HepG2 (cell line): ENCODE measurements at regions not wholly inside any gene's neighbourhood (a gene's known extent, or its start where the extent isn't known, plus 50 kb on each side); places are given as distances from the start of the nearest gene placed in this dataset.

Source experiments
- ATAC-seq: fragments of 200-7000 bp; cut with Tn5 transposase; 3 replicates; pipeline ENCODE4 v1.9.1; 2020; ENCODE audit warnings: mild to moderate bottlenecking, moderate library complexity
- BruUV-seq: library from RNA; stranded (reverse); fragments of 400-500 nt; replicated peaks from 2 replicates; lab custom pipeline; 2021; lab: Mats Ljungman, UMichigan
- CTCF ChIA-PET: fragments of 300-600 bp; formaldehyde crosslinking; extraction: SDS; loops from one replicate; lab custom pipeline; 2021; ENCODE audit warnings: low total read pairs, inconsistent platforms, low intra/inter-chr PET ratio; lab: Yijun Ruan, JAX
- POLR2A ChIA-PET: fragments of 350-600 bp; sonication (Branson Sonifier 250); formaldehyde crosslinking; loops from one replicate; lab custom pipeline; 2020; ENCODE audit warnings: antibody characterized with exemption, inconsistent platforms; lab: Yijun Ruan, JAX
- DNase-seq: peaks from one replicate; pipeline ENCODE4 v3.0.0-alpha.2; 2015; ENCODE audit warnings: low spot score
- FAIRE-seq: peaks from 3 replicates; lab custom pipeline; 2011; peaks lifted over from hg19 to GRCh38; lab: Jason Lieb, UNC
- H2AFZ ChIP-seq: one replicate; pipeline ENCODE4 v1.6.1; 2011; ENCODE audit warnings: low read length, inconsistent platforms
- H3K27ac ChIP-seq: fragments of 300-600 bp; 3 replicates; pipeline ENCODE4 v1.8.0; 2011; ENCODE audit warnings: mixed run types, mild to moderate bottlenecking, mixed read lengths, low read length, inconsistent platforms; ENCODE audit not compliant: insufficient read depth; ENCODE audit errors: extremely low read length
- H3K27me3 ChIP-seq, 2 experiments: fragments of 200-600 bp in 1 of 2; 2 replicates in 1 of 2; 3 replicates in 1 of 2; pipeline versions ENCODE4 v1.6.0 to v1.8.0; 2011; ENCODE audit warnings: low read length in 2 of 2, mild to moderate bottlenecking in 2 of 2, moderate library complexity in 2 of 2, inconsistent platforms in 1 of 2; ENCODE audit not compliant: insufficient read depth in 2 of 2, control insufficient read depth in 1 of 2
- H3K36me3 ChIP-seq, 2 experiments: fragments of 200-600 bp in 1 of 2; replicated peaks in 1 of 2; 2 replicates in 1 of 2; 3 replicates in 1 of 2; pipeline versions ENCODE4 v1.5.1 to v1.8.0; 2011; ENCODE audit warnings: low read length in 2 of 2, inconsistent platforms in 1 of 2; ENCODE audit not compliant: insufficient read depth in 2 of 2, control insufficient read depth in 1 of 2
- H3K4me1 ChIP-seq: 2 replicates; pipeline ENCODE4 v1.5.1; 2012; ENCODE audit warnings: low read length, inconsistent platforms; ENCODE audit not compliant: insufficient read depth
- H3K4me2 ChIP-seq: 2 replicates; pipeline ENCODE4 v1.6.0; 2011; ENCODE audit warnings: low read depth, low read length, inconsistent platforms
- H3K4me3 ChIP-seq, 3 experiments: fragments of 200-600 bp in 1 of 3; sonication (generic), shearing (Covaris generic) in 1 of 3; replicated peaks in 1 of 3; 2 replicates each; pipeline ENCODE4 v1.5.1; 2011 to 2016; ENCODE audit warnings: low read length in 3 of 3, inconsistent platforms in 2 of 3, low read depth in 2 of 3, mild to moderate bottlenecking in 2 of 3, control low read depth in 1 of 3, mixed read lengths in 1 of 3; ENCODE audit not compliant: insufficient read depth in 1 of 3
- H3K79me2 ChIP-seq: one replicate; pipeline ENCODE4 v1.6.1; 2011; ENCODE audit warnings: low read length, inconsistent platforms; ENCODE audit not compliant: insufficient read depth
- H3K9ac ChIP-seq: 2 replicates; pipeline ENCODE4 v1.6.0; 2011; ENCODE audit warnings: mild to moderate bottlenecking, low read depth, low read length, inconsistent platforms; ENCODE audit not compliant: insufficient read depth
- H3K9me3 ChIP-seq: 2 replicates; pipeline ENCODE4 v1.5.1; 2012; ENCODE audit warnings: mild to moderate bottlenecking, low read length
- H4K20me1 ChIP-seq: 2 replicates; pipeline ENCODE4 v1.6.0; 2011; ENCODE audit warnings: inconsistent platforms, mild to moderate bottlenecking, low read length, moderate library complexity; ENCODE audit not compliant: insufficient read depth
- KLF12 ChIP-seq: sonication (generic); formaldehyde crosslinking; IDR thresholded peaks from 2 replicates; pipeline ENCODE4 v1.4.0; 2020; ENCODE audit warnings: missing genetic modification reagents, borderline replicate concordance
- MYPOP ChIP-seq: sonication (generic); formaldehyde crosslinking; IDR thresholded peaks from 2 replicates; pipeline ENCODE4 v1.8.1; 2023; ENCODE audit warnings: mild to moderate bottlenecking, moderate library complexity, missing genetic modification reagents
- SATB2 ChIP-seq: sonication (generic); formaldehyde crosslinking; IDR thresholded peaks from 2 replicates; pipeline ENCODE4 v1.5.0; 2020; ENCODE audit warnings: missing genetic modification reagents
- SIX4 ChIP-seq: sonication (generic); formaldehyde crosslinking; IDR thresholded peaks from 2 replicates; pipeline ENCODE4 v1.4.0; 2020; ENCODE audit warnings: missing genetic modification reagents
- ZBTB49 ChIP-seq: sonication (generic); formaldehyde crosslinking; IDR thresholded peaks from 2 replicates; pipeline ENCODE4 v1.4.0; 2020; ENCODE audit warnings: missing genetic modification reagents, borderline replicate concordance
- ZFP36L1 ChIP-seq: sonication (generic); formaldehyde crosslinking; IDR thresholded peaks from 2 replicates; pipeline ENCODE4 v1.8.0; 2022; ENCODE audit warnings: mild to moderate bottlenecking, missing genetic modification reagents, moderate library complexity
- ZNF235 ChIP-seq: sonication (generic); formaldehyde crosslinking; IDR thresholded peaks from 2 replicates; pipeline ENCODE4 v1.8.1; 2023; ENCODE audit warnings: mild to moderate bottlenecking, missing genetic modification reagents, borderline replicate concordance
- ZNF263 ChIP-seq: sonication (generic); formaldehyde crosslinking; IDR thresholded peaks from 2 replicates; pipeline ENCODE4 v1.4.0; 2020; ENCODE audit warnings: missing genetic modification reagents
- ZNF3 ChIP-seq: IDR thresholded peaks from 2 replicates; pipeline ENCODE4 v1.7.0; 2017; ENCODE audit warnings: inconsistent platforms
- ZNF407 ChIP-seq: sonication (generic); formaldehyde crosslinking; IDR thresholded peaks from one replicate; pipeline ENCODE4 v1.5.1; 2020; ENCODE audit warnings: mild to moderate bottlenecking, missing genetic modification reagents; ENCODE audit errors: not compliant biosample characterization
- ZNF567 ChIP-seq: sonication (generic); formaldehyde crosslinking; IDR thresholded peaks from 2 replicates; pipeline ENCODE4 v1.8.1; 2023; ENCODE audit warnings: mild to moderate bottlenecking, missing genetic modification reagents, borderline replicate concordance
- WGBS: methylation state at CpG from one replicate; pipeline ENCODE4 v1.1.6; 2017; ENCODE audit warnings: low lambda C conversion rate; 5-methylcytosine and 5-hydroxymethylcytosine counted together
- in situ Hi-C: cut with HindIII; loops from 2 replicates; pipeline ENCODE4 v1.10.0; 2017; ENCODE audit warnings: low pct_unique_long_range_greater_than_20kb; ENCODE audit not compliant: extremely low pct_ligation_motif_present
- intact Hi-C: fragments of 100-400 bp; cut with micrococcal nuclease; formaldehyde crosslinking; loops from one replicate; pipeline ENCODE4 v1.10.0; 2022; ENCODE audit not compliant: unreplicated experiment

- peak overlapping the region in 1 of 3 experiments; percentile 18; a peak in 1 of 6 replicates for H3K4me3 ChIP-seq
- H3K9me3 ChIP-seq: no peaks in the 10 kb centered on the region
- H3K9ac ChIP-seq: peak overlapping the region; percentile 82
- H3K4me2 ChIP-seq: peak overlapping the region; percentile 60
- no peaks in the 10 kb centered on the region for H3K27me3 ChIP-seq
- WGBS: 1% methylated on average over 8 of the region's 8 CpGs
- H3K27ac ChIP-seq: peak overlapping the region; percentile 97
- no peak overlapping the region for H2AFZ ChIP-seq
- H3K79me2 ChIP-seq: no peaks in the 10 kb centered on the region
- FAIRE-seq: peak; percentile 71
- intact Hi-C loops (loop anchor here (2.0 to 10.0 kb wide), 5 partner anchors 104 to 673 kb away; no protein-coding TSS in a partner anchor), in situ Hi-C loops (loop anchor here (25.0 kb wide), 1 partner anchor 382 kb away; no protein-coding TSS in a partner anchor)
- no peaks in the 10 kb centered on the region for H4K20me1 ChIP-seq
- ATAC-seq: peak; percentile 78
- H3K4me1 ChIP-seq: peaks cover 94% of the 10 kb centered on the region
- peak; percentile 99 for DNase-seq
- POLR2A ChIA-PET: interaction anchor here (1.0 to 4.1 kb wide), 7 partner anchors 18 to 670 kb away, joined by 3 to 33 read pairs (median 6); no protein-coding TSS in a partner anchor
- BruUV-seq: no TSS peak
- H3K36me3 ChIP-seq: no peaks in the 10 kb centered on the region
- CTCF ChIA-PET: interaction anchor here (0.7 kb wide), 1 partner anchor 41 kb away, joined by 3 read pairs; no protein-coding TSS in a partner anchor
- 0 out of 2 replicates have a peak, but pooled peaks have one; percentile 38 for TF ChIP-seq SATB2
- TF ChIP-seq ZNF235 (CRISPR knock-in tag): no peak
- no peak for TF ChIP-seq ZNF567 (CRISPR knock-in tag)
- no peak for TF ChIP-seq ZNF263 (CRISPR knock-in tag)
- no peak for TF ChIP-seq ZNF3 (CRISPR knock-in tag)
- peak; percentile 74; the same call in 1 of the 2 replicates for TF ChIP-seq SIX4 (CRISPR knock-in tag)
- no peak for TF ChIP-seq KLF12 (CRISPR knock-in tag)
- TF ChIP-seq MYPOP (CRISPR knock-in tag): no peak
- TF ChIP-seq ZBTB49 (CRISPR knock-in tag): no peak
- TF ChIP-seq ZFP36L1 (CRISPR knock-in tag): no peak
- TF ChIP-seq ZNF407 (CRISPR knock-in tag): no peak
Measured at GRCh38 chr15:53454843-53455721, 304.4 kb downstream of the WDR72 start.
